HuH-7.5 (cell line): ENCODE measurements at regions not wholly inside any gene's neighbourhood (a gene's known extent, or its start where the extent isn't known, plus 50 kb on each side); places are given as distances from the start of the nearest gene placed in this dataset.

Source experiments
- DNase-seq: peaks from one replicate; pipeline ENCODE4 v3.0.0; 2011; ENCODE audit warnings: low spot score

- DNase-seq: no peak
Observed at GRCh38 chr2:241924069-241924908, 54.8 kb downstream of the RTP5 start.

- no peak for DNase-seq
Observed at GRCh38 chr2:241924909-241925250, 55.4 kb downstream of the RTP5 start.

- no peak for DNase-seq
Observed at GRCh38 chr2:241925277-241925676, 55.7 kb downstream of the RTP5 start.

GRCh38 chr2:241925821-241926441, 56.4 kb downstream of the RTP5 start:
- DNase-seq: no peak

GRCh38 chr2:241926541-241927311, 57.2 kb downstream of the RTP5 start:
- no peak for DNase-seq

- DNase-seq: no peak
Observed at GRCh38 chr2:241929551-241930490, 60.3 kb downstream of the RTP5 start.

- DNase-seq: no peak
Observed at GRCh38 chr2:241931084-241931975, 61.8 kb downstream of the RTP5 start.

- DNase-seq: no peak
Observed at GRCh38 chr2:241931976-241932898, 62.7 kb downstream of the RTP5 start.

- DNase-seq: no peak
Observed at GRCh38 chr2:241932899-241933178, 63.3 kb downstream of the RTP5 start.

- no peak for DNase-seq
Observed at GRCh38 chr2:241933179-241933911, 63.8 kb downstream of the RTP5 start.

- no peak for DNase-seq
Observed at GRCh38 chr2:241935314-241935713, 65.8 kb downstream of the RTP5 start.

- DNase-seq: no peak
Observed at GRCh38 chr2:241935774-241936173, 66.2 kb downstream of the RTP5 start.

GRCh38 chr2:241936457-241937133, 67.1 kb downstream of the RTP5 start:
- no peak for DNase-seq

GRCh38 chr2:241937297-241937696, 67.8 kb downstream of the RTP5 start:
- DNase-seq: no peak

GRCh38 chr2:241939541-241939940, 70.0 kb downstream of the RTP5 start:
- no peak for DNase-seq

GRCh38 chr2:241940329-241940728, 70.8 kb downstream of the RTP5 start:
- DNase-seq: no peak

GRCh38 chr2:241941691-241942301, 72.3 kb downstream of the RTP5 start:
- DNase-seq: no peak
